ENCODE measurements at regions not wholly inside any gene's neighbourhood (a gene's known extent, or its start where the extent isn't known, plus 50 kb on each side); places are given as distances from the start of the nearest gene placed in this dataset.
"Not testable (repeated sequence)": the region's sequence is repeated elsewhere in the genome, so short reads cannot be mapped to it uniquely, and the experiment has no call there.

DNA sequence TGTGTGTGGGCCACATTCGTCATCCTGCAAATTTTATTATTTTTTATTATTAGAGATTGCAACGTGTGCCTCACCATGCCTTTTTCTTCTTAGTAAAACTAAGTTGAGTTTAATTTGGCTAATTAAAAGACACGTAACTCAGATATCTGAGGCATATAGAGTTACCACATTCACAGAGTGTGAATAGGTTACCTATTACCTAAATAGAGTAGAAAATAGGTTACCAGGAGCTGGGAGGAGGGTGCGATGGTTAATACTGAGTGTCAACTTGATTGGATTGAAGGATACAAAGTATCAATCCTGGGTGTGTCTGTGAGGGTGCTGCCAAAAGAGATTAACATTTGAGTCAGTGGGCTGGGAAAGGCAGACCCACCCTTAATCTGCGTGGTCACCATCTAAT is 116.3 kb upstream of the CARD11 start:
- TF ChIP-seq CTCF, POLR2A (IDR thresholded peaks at IDR 0.05): not testable (repeated sequence)

Measured in gastroesophageal sphincter (tissue), 3 donors.